ENCODE measurements at regions not wholly inside any gene's neighbourhood (a gene's known extent, or its start where the extent isn't known, plus 50 kb on each side); places are given as distances from the start of the nearest gene placed in this dataset.
"Not testable (repeated sequence)": the region's sequence is repeated elsewhere in the genome, so short reads cannot be mapped to it uniquely, and the experiment has no call there.

GRCh38 chr2:143889216-143889615 lies 630.7 kb downstream of the ZEB2 start:
- no peak for DNase-seq (ENCODE audit: low read depth in 1 of 2, low spot score in 1 of 2)

GRCh38 chr2:143885461-143885860 lies 634.5 kb downstream of the ZEB2 start:
- no peak for DNase-seq (ENCODE audit: low read depth in 1 of 2, low spot score in 1 of 2)

GRCh38 chr2:143881246-143881645 lies 638.7 kb downstream of the ZEB2 start:
- no peak for DNase-seq (ENCODE audit: low read depth in 1 of 2, low spot score in 1 of 2)

GRCh38 chr2:143877876-143878530 lies 641.9 kb downstream of the ZEB2 start:
- no peak for DNase-seq (ENCODE audit: low read depth in 1 of 2, low spot score in 1 of 2)

DNA sequence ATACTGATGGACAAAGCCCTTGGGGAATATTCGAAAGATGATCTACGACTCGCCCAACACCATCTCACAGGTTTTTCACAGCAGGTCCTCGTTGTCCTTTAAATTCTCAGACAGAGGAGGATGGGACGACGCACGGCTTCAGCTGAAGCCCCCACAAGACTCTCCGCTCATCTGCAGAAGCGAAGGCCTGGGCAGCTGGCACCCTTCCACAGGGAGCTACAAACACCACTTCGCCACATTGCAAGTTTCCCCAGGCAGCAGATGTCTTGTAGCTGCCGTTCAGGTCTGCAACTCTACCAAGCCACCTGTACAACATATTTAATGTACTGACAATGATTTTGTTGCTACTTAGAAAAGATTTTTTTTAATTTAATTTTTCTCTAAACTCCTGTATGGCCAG lies 642.9 kb downstream of the ZEB2 start:
- no peak for DNase-seq (ENCODE audit: low read depth in 1 of 2, low spot score in 1 of 2)

DNA sequence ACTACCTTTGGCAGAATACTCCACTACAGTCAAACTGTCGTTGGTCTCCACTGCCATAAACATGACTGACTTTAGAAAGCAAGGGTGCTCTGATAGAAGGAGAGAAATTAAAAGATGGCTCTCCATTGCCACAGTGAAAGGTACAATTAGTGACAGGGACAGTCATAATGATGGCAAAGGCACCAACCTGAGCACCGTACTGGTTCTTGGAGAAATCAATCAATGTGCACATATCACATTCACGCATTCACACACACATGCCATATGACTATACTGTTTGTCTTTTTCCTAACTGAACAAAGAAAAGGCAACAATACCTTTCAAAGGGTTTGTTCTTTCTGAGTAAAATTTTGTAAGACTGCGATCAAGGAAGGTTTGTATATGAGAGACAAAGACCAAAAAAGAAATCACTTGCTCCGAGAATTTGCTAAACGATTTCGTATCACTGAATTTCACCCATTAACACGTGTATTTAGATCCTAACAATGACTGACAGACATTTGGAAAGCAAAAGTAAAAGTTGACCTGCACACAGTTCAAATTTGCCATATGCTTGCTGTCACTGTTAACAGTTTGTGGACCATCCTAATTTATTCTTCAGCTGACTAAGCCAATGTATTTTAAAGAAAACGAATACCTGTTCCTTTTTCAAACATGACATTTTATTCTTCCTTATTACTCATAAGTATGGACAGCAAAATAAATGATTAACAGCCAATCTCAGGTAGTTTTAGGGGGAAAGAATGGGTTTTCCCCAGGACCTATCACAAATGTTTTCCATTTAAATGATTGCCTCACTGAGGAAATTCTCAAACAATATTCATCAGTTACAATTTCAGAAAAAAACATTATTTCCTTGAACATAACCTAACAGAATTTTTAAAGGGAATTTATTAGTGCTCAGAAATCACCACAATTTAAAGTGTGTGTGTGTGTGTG lies 644.4 kb downstream of the ZEB2 start:
- DNase-seq (ENCODE audit: low read depth in 1 of 2, low spot score in 1 of 2), result no peak

- no peak for DNase-seq (ENCODE audit: low read depth in 1 of 2, low spot score in 1 of 2)
Observed at GRCh38 chr2:143873886-143874285, 646.0 kb downstream of the ZEB2 start.

GRCh38 chr2:143870696-143871095 lies 649.2 kb downstream of the ZEB2 start:
- DNase-seq (ENCODE audit: low read depth in 1 of 2, low spot score in 1 of 2), result no peak

DNA sequence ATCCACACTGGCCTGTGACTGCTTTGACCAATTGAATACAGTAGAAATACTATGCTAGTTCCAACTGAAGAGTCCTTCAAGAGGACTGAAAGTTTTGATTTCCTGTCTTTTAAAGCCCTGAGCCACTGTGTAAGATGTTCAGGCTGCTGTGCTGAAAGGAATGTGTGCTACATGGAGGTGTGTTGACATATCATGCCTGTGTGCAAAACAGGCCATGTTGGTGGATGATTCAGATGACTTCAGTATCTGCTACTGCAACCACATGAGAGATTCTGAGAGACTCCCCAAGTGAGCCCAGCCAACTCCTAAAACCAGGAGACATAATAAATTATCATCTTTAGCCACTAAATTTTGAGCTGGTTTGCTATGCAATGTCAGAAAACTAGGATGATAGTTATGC lies 662.9 kb downstream of the ZEB2 start:
- DNase-seq (ENCODE audit: low read depth in 1 of 2, low spot score in 1 of 2), result no peak

- DNase-seq (ENCODE audit: low read depth in 1 of 2, low spot score in 1 of 2), result no peak
Observed at GRCh38 chr2:143852759-143853158, 667.2 kb downstream of the ZEB2 start.

DNA sequence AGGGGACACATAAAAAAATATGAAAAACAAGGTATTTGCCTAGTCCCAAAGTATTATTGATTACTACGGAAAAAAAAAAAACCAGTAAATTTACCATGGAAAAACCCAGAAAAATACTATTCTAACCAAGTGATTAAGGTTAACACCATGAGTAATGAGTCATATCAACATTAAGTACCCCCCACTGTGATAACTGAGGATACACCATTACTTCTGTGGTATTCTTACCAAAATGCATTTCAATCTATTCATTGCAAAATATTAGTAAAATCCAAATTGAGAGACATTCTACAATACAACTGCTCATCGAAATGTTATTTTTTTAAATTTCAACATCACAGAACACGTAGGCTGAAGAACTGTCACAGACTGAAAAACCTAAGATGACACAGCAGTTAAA lies 669.8 kb downstream of the ZEB2 start:
- no peak for DNase-seq (ENCODE audit: low read depth in 1 of 2, low spot score in 1 of 2)

GRCh38 chr2:143847257-143847656 lies 672.7 kb downstream of the ZEB2 start:
- DNase-seq (ENCODE audit: low read depth in 1 of 2, low spot score in 1 of 2), result no peak

GRCh38 chr2:143844986-143845385 lies 674.9 kb downstream of the ZEB2 start:
- no peak for DNase-seq (ENCODE audit: low read depth in 1 of 2, low spot score in 1 of 2)

DNA sequence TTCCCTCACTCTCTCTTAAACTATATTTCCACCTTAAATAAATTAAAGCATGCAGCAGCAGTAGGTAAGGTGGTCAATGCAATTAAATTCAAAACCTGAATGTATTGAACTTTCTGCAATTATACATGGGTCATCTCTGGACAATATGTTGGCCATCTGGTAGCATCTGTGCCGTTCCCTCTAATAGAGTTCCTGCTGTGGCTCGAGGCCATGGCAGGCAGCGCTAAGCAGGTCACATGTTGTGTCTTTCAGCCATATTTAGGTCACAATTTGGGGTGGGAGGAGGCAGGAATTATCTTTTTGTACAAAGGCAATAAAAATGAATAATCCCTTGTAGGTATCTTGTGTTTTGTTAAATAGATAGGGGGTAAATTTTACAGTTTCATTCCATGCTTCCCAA lies 676.2 kb downstream of the ZEB2 start:
- no peak for DNase-seq (ENCODE audit: low read depth in 1 of 2, low spot score in 1 of 2)

GRCh38 chr2:143842836-143843235 lies 677.1 kb downstream of the ZEB2 start:
- DNase-seq (ENCODE audit: low read depth in 1 of 2, low spot score in 1 of 2), result no peak

DNA sequence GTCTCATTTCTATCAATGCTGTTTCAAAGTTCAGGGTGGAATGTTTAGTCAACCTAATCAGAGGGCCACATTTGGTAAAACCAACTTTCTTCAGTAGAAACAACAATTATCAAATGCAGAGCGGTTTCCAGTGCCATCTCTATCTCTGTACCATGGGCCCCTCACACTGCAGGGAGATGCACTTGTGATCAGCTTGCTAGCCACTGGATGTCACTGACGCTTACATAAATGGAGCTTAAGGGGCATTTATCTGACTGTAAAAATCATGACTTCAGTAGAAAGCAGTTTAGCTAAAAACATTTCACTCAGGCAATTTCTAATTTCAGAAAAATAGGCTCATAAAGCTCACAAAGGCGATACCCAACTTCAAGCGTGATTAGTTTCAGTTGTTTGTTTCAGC lies 678.0 kb downstream of the ZEB2 start:
- no peak for DNase-seq (ENCODE audit: low read depth in 1 of 2, low spot score in 1 of 2)

DNA sequence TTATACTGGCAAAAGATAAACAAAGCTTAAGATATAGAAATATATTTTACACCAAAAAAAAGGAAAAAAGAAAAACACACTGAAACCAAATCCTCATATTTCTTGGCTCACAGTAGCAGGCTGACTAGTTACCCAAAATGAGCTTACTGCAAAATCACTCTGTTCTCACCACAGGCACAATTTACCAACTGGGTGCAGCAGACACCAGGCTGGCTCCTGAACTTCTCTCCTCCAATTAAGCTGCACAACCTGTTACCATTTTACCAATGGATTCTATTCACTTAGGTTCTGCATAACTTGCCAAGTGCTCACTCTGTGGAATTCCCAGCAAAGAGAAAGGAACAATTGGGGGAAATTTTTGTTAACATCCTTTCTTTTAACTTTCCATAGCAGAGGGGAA lies 679.3 kb downstream of the ZEB2 start:
- DNase-seq (ENCODE audit: low read depth in 1 of 2, low spot score in 1 of 2), result no peak

DNA sequence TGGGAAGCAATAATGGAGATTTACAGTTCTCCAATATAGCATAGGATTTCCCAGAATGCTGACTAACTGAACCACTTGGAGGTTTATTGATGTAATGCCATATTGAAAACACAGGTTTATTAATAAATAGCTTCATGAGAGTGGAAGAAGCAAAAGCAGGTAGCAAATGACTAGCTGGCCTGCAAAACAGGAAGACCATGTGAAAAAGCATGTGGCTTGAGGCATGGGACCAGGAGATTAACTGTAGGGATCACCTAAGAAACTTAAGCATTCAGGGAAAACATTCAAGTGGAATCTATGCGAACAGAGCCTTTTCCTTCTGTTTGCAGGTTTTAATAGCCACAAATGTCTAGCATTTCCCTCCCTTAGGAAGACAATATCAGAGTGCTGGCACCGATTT lies 679.7 kb downstream of the ZEB2 start:
- DNase-seq (ENCODE audit: low read depth in 1 of 2, low spot score in 1 of 2), result no peak

DNA sequence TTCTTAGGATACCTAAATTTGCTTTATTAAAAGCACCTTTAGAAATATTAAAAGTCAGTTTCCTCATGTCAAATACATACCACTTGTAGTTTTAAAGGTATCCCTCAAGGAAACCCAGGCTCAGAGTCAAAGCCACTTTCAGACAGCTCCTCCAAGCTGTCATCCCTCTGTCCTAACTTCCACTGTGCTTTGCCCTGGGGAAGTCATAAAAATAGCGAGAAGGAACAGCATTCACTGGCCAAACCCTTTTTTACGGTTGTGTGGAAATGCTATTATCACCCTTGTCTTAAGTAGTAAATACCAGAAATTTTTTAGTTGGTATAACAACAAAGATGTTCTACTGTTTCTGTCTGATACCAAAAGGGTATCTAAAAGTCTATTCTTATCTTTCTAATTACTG lies 680.5 kb downstream of the ZEB2 start:
- no peak for DNase-seq (ENCODE audit: low read depth in 1 of 2, low spot score in 1 of 2)

DNA sequence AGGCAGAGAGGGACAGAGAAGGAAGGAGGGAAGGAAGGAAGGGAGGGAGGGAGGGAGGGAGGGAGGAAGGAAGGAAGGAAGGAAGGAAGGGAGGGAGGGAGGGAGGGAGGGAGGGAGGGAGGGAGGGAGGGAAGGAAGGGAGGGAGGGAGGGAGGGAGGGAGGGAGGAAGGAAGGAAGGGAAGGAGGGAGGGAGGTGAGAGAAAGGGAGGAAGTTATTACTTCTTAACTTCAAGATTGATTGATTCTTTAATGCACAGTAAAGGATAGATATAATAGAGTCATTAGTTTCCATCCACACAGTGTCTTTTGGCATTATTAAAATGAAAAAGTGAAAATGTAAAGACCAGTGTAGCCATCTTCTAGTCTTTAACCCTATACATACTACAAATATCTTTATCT lies 682.9 kb downstream of the ZEB2 start:
- DNase-seq (ENCODE audit: low read depth in 1 of 2, low spot score in 1 of 2), result not testable (repeated sequence)

DNA sequence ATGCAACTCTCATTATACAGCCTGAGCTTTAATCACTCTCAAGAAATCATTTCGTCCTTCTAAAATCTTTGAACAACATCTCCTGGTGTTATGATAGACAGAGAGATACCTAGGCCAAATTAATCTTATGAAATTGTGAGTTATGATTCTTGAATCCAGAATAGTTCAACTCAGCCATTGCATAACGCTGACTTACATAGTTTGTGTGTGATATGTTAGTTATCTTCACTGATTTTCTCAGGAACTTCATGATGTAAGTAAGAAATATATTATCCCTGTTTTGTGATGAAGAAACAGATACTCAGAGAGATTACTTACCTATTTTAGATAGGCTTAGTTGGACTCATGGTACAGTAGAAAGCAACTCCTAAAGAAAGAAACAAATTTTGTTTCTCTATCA lies 684.4 kb downstream of the ZEB2 start:
- no peak for DNase-seq (ENCODE audit: low read depth in 1 of 2, low spot score in 1 of 2)

DNA sequence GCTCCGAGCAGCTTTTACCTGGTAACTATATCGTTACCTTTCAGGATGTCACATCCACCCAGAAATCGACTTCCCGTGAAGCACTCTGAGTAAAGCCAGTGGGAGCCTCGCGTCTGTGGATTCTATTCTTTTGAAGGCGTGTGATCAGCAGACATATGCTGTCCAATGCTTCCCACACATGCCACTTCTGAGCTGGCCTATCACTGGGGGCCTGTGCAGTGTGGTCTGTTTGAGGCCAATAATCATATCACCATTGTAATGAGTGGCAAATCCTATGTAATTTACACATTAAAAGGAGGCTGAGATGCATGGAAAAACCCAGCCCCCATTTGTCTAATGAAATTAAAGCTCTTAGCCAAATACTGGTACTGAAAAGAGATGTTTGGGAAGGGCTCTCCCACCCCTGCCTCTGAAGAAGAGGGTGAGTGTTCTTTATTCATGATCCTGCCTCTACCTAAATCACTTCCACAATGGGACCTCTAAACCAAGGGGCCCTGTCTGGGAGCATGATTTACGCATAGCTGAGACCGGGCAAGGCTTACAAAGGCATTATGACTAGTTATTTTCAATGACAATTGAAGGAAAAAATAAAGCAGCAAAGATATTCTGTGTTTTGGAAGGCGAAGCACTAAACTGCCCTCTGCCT lies 686.8 kb downstream of the ZEB2 start:
- DNase-seq (ENCODE audit: low read depth in 1 of 2, low spot score in 1 of 2), result no peak
